GM18499 (cell line): ENCODE measurements at regions not wholly inside any gene's neighbourhood (a gene's known extent, or its start where the extent isn't known, plus 50 kb on each side); places are given as distances from the start of the nearest gene placed in this dataset.
A peak's percentile ranks its signal among the peaks of the same experiment; 100 is the strongest.
"Not testable (repeated sequence)": the region's sequence is repeated elsewhere in the genome, so short reads cannot be mapped to it uniquely, and the experiment has no call there.

Experiments used
- ATAC-seq: cut with Tn5 transposase; IDR thresholded peaks from one replicate; pipeline ENCODE4 v1.9.1; 2021; ENCODE audit warnings: moderate number of reproducible peaks; ENCODE audit not compliant: insufficient read depth, unreplicated experiment

GRCh38 chr4:89509708-89510281, 202.2 kb upstream of the GPRIN3 start:
- ATAC-seq, result peak; percentile 100

GRCh38 chr4:89506866-89507491, 199.4 kb upstream of the GPRIN3 start:
- ATAC-seq, result no peak

- no peak for ATAC-seq
These were observed 195.0 kb upstream of the GPRIN3 start for GRCh38 chr4:89502581-89502980.

- ATAC-seq, result no peak
These were observed 190.1 kb upstream of the GPRIN3 start for GRCh38 chr4:89497517-89498308.

GRCh38 chr4:89496851-89497250, 189.3 kb upstream of the GPRIN3 start:
- ATAC-seq, result no peak

- ATAC-seq, result no peak
These were observed 185.8 kb upstream of the GPRIN3 start for GRCh38 chr4:89493367-89493766.

- ATAC-seq, result no peak
These were observed 185.0 kb upstream of the GPRIN3 start for GRCh38 chr4:89492581-89493071.

- ATAC-seq, result no peak
These were observed 184.2 kb upstream of the GPRIN3 start for GRCh38 chr4:89491761-89492160.

- ATAC-seq, result not testable (repeated sequence)
These were observed 182.4 kb upstream of the GPRIN3 start for GRCh38 chr4:89489921-89490431.

GRCh38 chr4:89489338-89489771, 181.8 kb upstream of the GPRIN3 start:
- ATAC-seq, result no peak

GRCh38 chr4:89488736-89489135, 181.1 kb upstream of the GPRIN3 start:
- ATAC-seq, result no peak

GRCh38 chr4:89486673-89487072, 179.1 kb upstream of the GPRIN3 start:
- no peak for ATAC-seq

- no peak for ATAC-seq
These were observed 178.4 kb upstream of the GPRIN3 start for GRCh38 chr4:89486042-89486441.

GRCh38 chr4:89483833-89484232, 176.2 kb upstream of the GPRIN3 start:
- ATAC-seq, result no peak

- ATAC-seq, result no peak
These were observed 175.5 kb upstream of the GPRIN3 start for GRCh38 chr4:89482926-89483595.

GRCh38 chr4:89482251-89482650, 174.7 kb upstream of the GPRIN3 start:
- ATAC-seq, result peak; percentile 90

- peak; percentile 78 for ATAC-seq
These were observed 162.4 kb upstream of the GPRIN3 start for GRCh38 chr4:89469930-89470375.

GRCh38 chr4:89469516-89469915, 161.9 kb upstream of the GPRIN3 start:
- no peak for ATAC-seq

- no peak for ATAC-seq
These were observed 161.0 kb upstream of the GPRIN3 start for GRCh38 chr4:89468602-89469001.

- no peak for ATAC-seq
These were observed 155.7 kb upstream of the GPRIN3 start for GRCh38 chr4:89463341-89463740.
